K562 (cell line): ENCODE measurements at regions not wholly inside any gene's neighbourhood (a gene's known extent, or its start where the extent isn't known, plus 50 kb on each side); places are given as distances from the start of the nearest gene placed in this dataset.

Experiments used
- ATAC-seq: fragments of 200-7000 bp; cut with Tn5 transposase; 3 replicates; pipeline ENCODE4 v1.9.1; 2020; ENCODE audit warnings: moderate library complexity
- BruUV-seq: library from RNA; stranded (reverse); fragments of 400-500 nt; replicated peaks from 2 replicates; lab custom pipeline; 2021; lab: Mats Ljungman, UMichigan
- CTCF ChIA-PET: fragments of 300-600 bp; formaldehyde crosslinking; extraction: SDS; loops from one replicate; lab custom pipeline; 2021; ENCODE audit warnings: low intra/inter-chr PET ratio; lab: Yijun Ruan, JAX
- POLR2A ChIA-PET: fragments of 300-600, 350-650 bp; sonication (Branson Sonifier 250); formaldehyde crosslinking; extraction: SDS; loops from one replicate; lab custom pipeline; 2021; ENCODE audit warnings: antibody characterized with exemption, inconsistent platforms; lab: Yijun Ruan, JAX
- DNase-seq, 4 experiments: peaks; one replicate each; pipeline versions ENCODE4 v3.0.0 to v3.0.0-alpha.2; 2011 to 2018; ENCODE audit warnings: low spot score in 3 of 4, mixed read lengths in 3 of 4; ENCODE audit errors: extremely low read depth in 1 of 4
- FAIRE-seq: peaks from 2 replicates; lab custom pipeline; 2011; peaks lifted over from hg19 to GRCh38; lab: Jason Lieb, UNC
- H2AFZ ChIP-seq: 2 replicates; pipeline ENCODE4 v1.6.0; 2011; ENCODE audit warnings: low read depth, low read length, control low read depth, inconsistent platforms
- H3K27ac ChIP-seq: fragments of 200-600 bp; 3 replicates; pipeline ENCODE4 v1.8.0; 2011; ENCODE audit warnings: low read depth, mild to moderate bottlenecking, control low read depth, inconsistent platforms, low read length, moderate library complexity, mixed read lengths; ENCODE audit errors: extremely low read depth
- H3K27me3 ChIP-seq, 2 experiments: fragments of 300-600 bp in 1 of 2; 2 replicates in 1 of 2; 3 replicates in 1 of 2; pipeline versions ENCODE4 v1.6.0 to v1.8.0; 2011; ENCODE audit warnings: inconsistent platforms in 2 of 2, low read length in 2 of 2, mild to moderate bottlenecking in 1 of 2, mixed read lengths in 1 of 2, moderate library complexity in 1 of 2; ENCODE audit not compliant: control insufficient read depth in 2 of 2, insufficient read depth in 2 of 2
- H3K36me3 ChIP-seq: fragments of 300-600 bp; 3 replicates; pipeline ENCODE4 v1.8.0; 2011; ENCODE audit warnings: mild to moderate bottlenecking, low read length, inconsistent platforms; ENCODE audit not compliant: control insufficient read depth, insufficient read depth
- H3K4me1 ChIP-seq, 2 experiments: fragments of 200-600 bp in 1 of 2; replicated peaks in 1 of 2; 2 replicates in 1 of 2; 3 replicates in 1 of 2; pipeline versions ENCODE4 v1.5.1 to v1.8.0; 2011; ENCODE audit warnings: inconsistent platforms in 2 of 2, low read length in 2 of 2, mild to moderate bottlenecking in 1 of 2, mixed read lengths in 1 of 2, moderate library complexity in 1 of 2; ENCODE audit not compliant: control insufficient read depth in 2 of 2, insufficient read depth in 2 of 2
- H3K4me2 ChIP-seq: 2 replicates; pipeline ENCODE4 v1.6.1; 2011; ENCODE audit warnings: low read length, control low read depth, inconsistent platforms, mixed read lengths; ENCODE audit not compliant: insufficient read depth
- H3K4me3 ChIP-seq: fragments of 200-600 bp; sonication (generic), shearing (Covaris generic); 2 replicates; pipeline ENCODE4 v1.5.1; 2016; ENCODE audit warnings: control low read depth, inconsistent platforms
- H3K79me2 ChIP-seq: fragments of 200-600 bp; 3 replicates; pipeline ENCODE4 v1.8.0; 2011; ENCODE audit warnings: low read length, inconsistent platforms; ENCODE audit not compliant: control insufficient read depth, insufficient read depth
- H3K9ac ChIP-seq, 2 experiments: 2 replicates each; pipeline versions ENCODE4 v1.6.0 to v1.6.1; 2011; ENCODE audit warnings: low read depth in 2 of 2, low read length in 2 of 2, control low read depth in 1 of 2, inconsistent platforms in 1 of 2, mild to moderate bottlenecking in 1 of 2, mixed read lengths in 1 of 2; ENCODE audit not compliant: insufficient read depth in 1 of 2
- H3K9me1 ChIP-seq: one replicate; pipeline ENCODE4 v1.6.0; 2011; ENCODE audit warnings: inconsistent platforms, mild to moderate bottlenecking, low read length, moderate library complexity; ENCODE audit not compliant: control insufficient read depth, insufficient read depth
- H3K9me3 ChIP-seq: replicated peaks from 2 replicates; pipeline ENCODE4 v1.5.1; 2011; ENCODE audit warnings: low read depth, low read length, inconsistent platforms; ENCODE audit not compliant: control insufficient read depth, insufficient read depth
- H4K20me1 ChIP-seq: replicated peaks from 2 replicates; pipeline ENCODE4 v1.6.1; 2011; ENCODE audit warnings: low read length, inconsistent platforms, mixed read lengths; ENCODE audit not compliant: control insufficient read depth, insufficient read depth
- BHLHE40 ChIP-seq: IDR thresholded peaks from 2 replicates; pipeline ENCODE4 v1.6.1; 2011; ENCODE audit warnings: low read length, improper control_type of control experiment
- CBFA2T2 ChIP-seq: fragments of 450-650 bp; conservative IDR thresholded peaks from 2 replicates; pipeline ENCODE4 v1.6.1; 2017; ENCODE audit warnings: mild to moderate bottlenecking
- HDAC8 ChIP-seq: fragments of 450-650 bp; IDR thresholded peaks from 2 replicates; pipeline ENCODE4 v1.6.1; 2016; ENCODE audit warnings: mild to moderate bottlenecking, missing genetic modification characterization, moderate library complexity, missing compliant biosample characterization
- KHSRP ChIP-seq: fragments of 450-650 bp; IDR thresholded peaks from 2 replicates; pipeline ENCODE4 v1.6.1; 2017
- MIER1 ChIP-seq: fragments of 450-650 bp; IDR thresholded peaks from 2 replicates; pipeline ENCODE4 v1.6.1; 2016; ENCODE audit warnings: antibody characterized with exemption, mild to moderate bottlenecking, low read depth
- PURB ChIP-seq: sonication (generic); formaldehyde crosslinking; IDR thresholded peaks from 2 replicates; pipeline ENCODE4 v1.9.0; 2021; ENCODE audit warnings: low read depth, mild to moderate bottlenecking, missing genetic modification reagents
- RHOXF2B ChIP-seq: fragments of 250-450 bp; sonication (Bioruptor Pico); conservative IDR thresholded peaks from 2 replicates; pipeline ENCODE4 v1.5.1; 2021
- SP1 ChIP-seq: sonication (generic); formaldehyde crosslinking; IDR thresholded peaks from 2 replicates; pipeline ENCODE4 v1.8.1; 2022; ENCODE audit warnings: mild to moderate bottlenecking, missing genetic modification reagents
- TAF7 ChIP-seq: fragments of 450-650 bp; IDR thresholded peaks from 2 replicates; pipeline ENCODE4 v1.6.1; 2016; ENCODE audit warnings: missing genetic modification characterization, missing compliant biosample characterization
- U2AF2 ChIP-seq: fragments of 200-400 bp; formaldehyde crosslinking; optimal IDR thresholded peaks from 2 replicates; pipeline ENCODE3; 2017; ENCODE audit warnings: low read depth, mild to moderate bottlenecking, low read length
- ZNF140 ChIP-seq: fragments of 250-450 bp; sonication (Bioruptor Pico); IDR thresholded peaks from 2 replicates; pipeline ENCODE4 v1.8.0; 2021; ENCODE audit warnings: moderate library complexity, mild to moderate bottlenecking, inconsistent platforms
- ZNF311 ChIP-seq: fragments of 250-450 bp; sonication (Bioruptor Pico); IDR thresholded peaks from 2 replicates; pipeline ENCODE4 v1.4.0; 2020; ENCODE audit warnings: mild to moderate bottlenecking, moderate library complexity
- ZNF408 ChIP-seq: fragments of 250-450 bp; sonication (Bioruptor Pico); IDR thresholded peaks from 2 replicates; pipeline ENCODE4 v1.4.0; 2020; ENCODE audit warnings: low read depth, mild to moderate bottlenecking, moderate library complexity
- ZNF41 ChIP-seq: fragments of 250-450 bp; sonication (Bioruptor Pico); conservative IDR thresholded peaks from 2 replicates; pipeline ENCODE4 v1.4.0; 2020; ENCODE audit warnings: mild to moderate bottlenecking
- ZNF583 ChIP-seq: fragments of 250-450 bp; sonication (Bioruptor Pico); IDR thresholded peaks from 2 replicates; pipeline ENCODE4 v1.4.0; 2020
- ZNF717 ChIP-seq: fragments of 250-450 bp; sonication (Bioruptor Pico); IDR thresholded peaks from 2 replicates; pipeline ENCODE4 v1.5.0; 2021
- WGBS: fragments of 100-300 bp; shearing (Covaris generic); methylation state at CpG from one replicate; pipeline ENCODE4 v1.1.6; 2016; ENCODE audit warnings: low coverage, mixed read lengths; ENCODE audit not compliant: insufficient coverage; ENCODE audit errors: missing lambda C conversion rate; 5-methylcytosine and 5-hydroxymethylcytosine counted together
- in situ Hi-C: fragments of 300-500 bp; cut with MboI; formaldehyde crosslinking; loops from 4 replicates; pipeline ENCODE4 v1.15.0; 2018; ENCODE audit warnings: inconsistent platforms, mixed read lengths
- intact Hi-C: fragments of 100-400 bp; cut with micrococcal nuclease; formaldehyde crosslinking; loops from 2 replicates; pipeline ENCODE4 v1.14.2; 2022
- TF ChIP-seq, protein P1 (sequence below): fragments of 450-650 bp; IDR thresholded peaks from 2 replicates; pipeline ENCODE4 v1.6.1; 2016; ENCODE audit warnings: antibody characterized with exemption
- TF ChIP-seq, protein P2 (sequence below): sonication (generic); formaldehyde crosslinking; IDR thresholded peaks from 2 replicates; pipeline ENCODE4 v1.8.1; 2023; ENCODE audit warnings: mild to moderate bottlenecking, missing genetic modification reagents

DNA sequence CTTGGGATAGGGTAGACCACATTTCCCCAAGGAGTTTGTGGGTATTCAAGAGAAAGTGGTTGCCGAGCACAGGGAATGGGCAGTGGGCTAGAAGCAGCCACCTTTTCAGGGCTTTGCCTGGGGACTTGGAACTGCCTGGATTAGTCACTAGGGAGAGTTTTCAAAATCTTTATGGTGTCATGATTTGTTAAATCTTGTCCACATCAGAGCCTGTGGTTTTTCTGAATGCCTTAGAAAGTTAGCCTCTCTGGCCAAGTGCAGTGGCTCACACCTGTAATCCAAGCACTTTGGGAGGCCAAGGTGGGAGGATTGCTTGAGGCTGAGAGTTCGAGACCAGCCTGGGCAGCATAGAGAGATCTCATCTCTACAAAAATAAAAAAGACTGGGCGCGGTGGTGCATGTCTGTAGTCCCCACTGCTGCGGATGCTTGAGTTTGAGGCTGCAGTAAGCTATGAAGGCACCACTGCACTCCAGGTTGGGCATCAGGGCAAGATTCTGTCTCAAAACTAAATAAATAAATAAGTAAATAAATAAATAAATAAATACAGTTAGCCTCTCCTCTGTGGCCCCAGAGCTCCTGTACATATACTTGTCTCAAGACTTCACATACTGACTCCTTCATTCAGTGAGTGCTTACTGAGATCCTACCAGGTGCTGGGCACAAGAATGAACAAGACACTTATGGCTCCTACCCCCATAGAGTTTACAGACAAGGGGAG is 76.3 kb upstream of the HNF1B start:
- no TSS peak for BruUV-seq
- FAIRE-seq (no peak), ATAC-seq (no peak), DNase-seq (no peak)
- no peak overlapping the region for H3K4me3 ChIP-seq
- H3K79me2 ChIP-seq: no peaks in the 10 kb centered on the region
- WGBS: 8% methylated on average over 5 of the region's 5 CpGs
- H3K4me1 ChIP-seq: no peaks in the 10 kb centered on the region; a peak in 1 of 5 replicates
- intact Hi-C loops (no loop called here), in situ Hi-C loops (no loop called here)
- TF ChIP-seq, protein P1, sequence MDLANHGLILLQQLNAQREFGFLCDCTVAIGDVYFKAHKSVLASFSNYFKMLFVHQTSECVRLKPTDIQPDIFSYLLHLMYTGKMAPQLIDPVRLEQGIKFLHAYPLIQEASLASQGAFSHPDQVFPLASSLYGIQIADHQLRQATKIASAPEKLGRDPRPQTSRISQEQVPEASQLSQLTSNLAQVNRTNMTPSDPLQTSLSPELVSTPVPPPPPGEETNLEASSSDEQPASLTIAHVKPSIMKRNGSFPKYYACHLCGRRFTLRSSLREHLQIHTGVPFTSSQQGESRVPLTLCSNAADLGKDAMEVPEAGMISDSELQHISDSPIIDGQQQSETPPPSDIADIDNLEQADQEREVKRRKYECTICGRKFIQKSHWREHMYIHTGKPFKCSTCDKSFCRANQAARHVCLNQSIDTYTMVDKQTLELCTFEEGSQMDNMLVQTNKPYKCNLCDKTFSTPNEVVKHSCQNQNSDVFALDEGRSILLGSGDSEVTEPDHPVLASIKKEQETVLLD: no peak
- no peak for TF ChIP-seq ZNF311 (CRISPR knock-in tag)
- TF ChIP-seq U2AF2: no peak
- no peak for TF ChIP-seq CBFA2T2
- no peak for TF ChIP-seq MIER1
- TF ChIP-seq SP1 (CRISPR knock-in tag): no peak
- no peak for TF ChIP-seq ZNF583 (CRISPR knock-in tag)
- no peak for TF ChIP-seq ZNF717 (CRISPR knock-in tag)
- TF ChIP-seq TAF7 (tag): no peak
- TF ChIP-seq ZNF140 (CRISPR knock-in tag): no peak
- TF ChIP-seq ZNF408: no peak
- no peak for TF ChIP-seq RHOXF2B (CRISPR knock-in tag)
- TF ChIP-seq, protein P2, sequence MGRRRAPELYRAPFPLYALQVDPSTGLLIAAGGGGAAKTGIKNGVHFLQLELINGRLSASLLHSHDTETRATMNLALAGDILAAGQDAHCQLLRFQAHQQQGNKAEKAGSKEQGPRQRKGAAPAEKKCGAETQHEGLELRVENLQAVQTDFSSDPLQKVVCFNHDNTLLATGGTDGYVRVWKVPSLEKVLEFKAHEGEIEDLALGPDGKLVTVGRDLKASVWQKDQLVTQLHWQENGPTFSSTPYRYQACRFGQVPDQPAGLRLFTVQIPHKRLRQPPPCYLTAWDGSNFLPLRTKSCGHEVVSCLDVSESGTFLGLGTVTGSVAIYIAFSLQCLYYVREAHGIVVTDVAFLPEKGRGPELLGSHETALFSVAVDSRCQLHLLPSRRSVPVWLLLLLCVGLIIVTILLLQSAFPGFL (CRISPR knock-in tag): no peak
- no peak for TF ChIP-seq ZNF41
- no peak for TF ChIP-seq HDAC8
- no peak for TF ChIP-seq PURB (CRISPR knock-in tag)
- TF ChIP-seq BHLHE40: no peak
- TF ChIP-seq KHSRP: no peak
- H4K20me1 ChIP-seq: no peaks in the 10 kb centered on the region
- H3K9ac ChIP-seq: no peak overlapping the region
- no peaks in the 10 kb centered on the region for H3K9me1 ChIP-seq
- H3K4me2 ChIP-seq: no peak overlapping the region
- no peak overlapping the region for H3K27ac ChIP-seq
- H2AFZ ChIP-seq: no peak overlapping the region
- H3K27me3 ChIP-seq: peaks cover 6 to 16% of the 10 kb centered on the region in 2 experiments; a peak in 4 of 5 replicates
- POLR2A ChIA-PET: no interaction called here
- no peaks in the 10 kb centered on the region for H3K9me3 ChIP-seq
- H3K36me3 ChIP-seq: no peaks in the 10 kb centered on the region
- CTCF ChIA-PET: interaction anchor here (0.6 kb wide), 1 partner anchor 447 kb away, joined by 4 read pairs; no protein-coding TSS in a partner anchor
